Liver (tissue), 7 donors: ENCODE measurements at regions not wholly inside any gene's neighbourhood (a gene's known extent, or its start where the extent isn't known, plus 50 kb on each side); places are given as distances from the start of the nearest gene placed in this dataset.

Experiments
- DNase-seq: peaks from one replicate; pipeline ENCODE4 v3.0.0-alpha.2; 2017; ENCODE audit warnings: low spot score
- H3K27ac ChIP-seq, 2 donors: one replicate each; pipeline ENCODE4 v1.7.0; 2013; ENCODE audit warnings: inconsistent platforms in 2 of 2, low read length in 2 of 2, control low read depth in 1 of 2, low read depth in 1 of 2, mild to moderate bottlenecking in 1 of 2
- H3K27me3 ChIP-seq, 4 donors: one replicate each; pipeline versions ENCODE4 v1.6.1 to v1.7.0; 2013; ENCODE audit warnings: low read length in 3 of 4, inconsistent platforms in 1 of 4, mild to moderate bottlenecking in 1 of 4, moderate library complexity in 1 of 4; ENCODE audit not compliant: control insufficient read depth in 4 of 4, insufficient read depth in 4 of 4
- H3K36me3 ChIP-seq, 4 donors: one replicate each; pipeline versions ENCODE4 v1.6.1 to v1.7.0; 2013; ENCODE audit warnings: low read length in 3 of 4, mild to moderate bottlenecking in 3 of 4, low read depth in 1 of 4, moderate library complexity in 1 of 4; ENCODE audit not compliant: control insufficient read depth in 4 of 4, insufficient read depth in 3 of 4
- H3K4me1 ChIP-seq, 4 donors: one replicate each; pipeline versions ENCODE4 v1.6.1 to v1.7.0; 2013; ENCODE audit warnings: low read length in 3 of 4, mild to moderate bottlenecking in 3 of 4, moderate library complexity in 1 of 4; ENCODE audit not compliant: control insufficient read depth in 4 of 4, insufficient read depth in 4 of 4
- H3K4me3 ChIP-seq, 3 donors: one replicate each; pipeline versions ENCODE4 v1.6.1 to v1.7.0; 2013; ENCODE audit warnings: low read length in 3 of 3, control low read depth in 1 of 3, low read depth in 1 of 3, mild to moderate bottlenecking in 1 of 3
- H3K9ac ChIP-seq, 2 donors: one replicate each; pipeline ENCODE4 v1.7.0; 2013; ENCODE audit warnings: low read length in 2 of 2, mild to moderate bottlenecking in 2 of 2, moderate library complexity in 2 of 2, control low read depth in 1 of 2, low read depth in 1 of 2
- H3K9me3 ChIP-seq, 4 donors: one replicate each; pipeline versions ENCODE4 v1.6.1 to v1.7.0; 2013; ENCODE audit warnings: low read length in 3 of 4; ENCODE audit not compliant: control insufficient read depth in 4 of 4
- ATF3 ChIP-seq: IDR thresholded peaks from 2 replicates; pipeline ENCODE4 v1.6.1; 2016; ENCODE audit warnings: antibody characterized with exemption
- FOXA1 ChIP-seq: IDR thresholded peaks from 2 replicates; pipeline ENCODE4 v1.6.1; 2016; ENCODE audit warnings: antibody characterized with exemption
- FOXA2 ChIP-seq: IDR thresholded peaks from 2 replicates; pipeline ENCODE4 v1.6.1; 2016; ENCODE audit warnings: antibody characterized with exemption
- GABPA ChIP-seq, 2 donors: IDR thresholded peaks in 1 of 2; conservative IDR thresholded peaks in 1 of 2; 2 replicates each; pipeline ENCODE4 v1.6.1; 2016; ENCODE audit warnings: antibody characterized with exemption in 2 of 2, mild to moderate bottlenecking in 1 of 2, moderate library complexity in 1 of 2
- HNF4A ChIP-seq, 2 donors: conservative IDR thresholded peaks; 2 replicates each; pipeline ENCODE4 v1.6.1; 2016; ENCODE audit warnings: antibody characterized with exemption in 2 of 2, mild to moderate bottlenecking in 2 of 2
- HNF4G ChIP-seq: IDR thresholded peaks from 2 replicates; pipeline ENCODE4 v1.6.1; 2016; ENCODE audit warnings: antibody characterized with exemption
- JUND ChIP-seq, 2 donors: IDR thresholded peaks; 2 replicates each; pipeline ENCODE4 v1.6.1; 2016; ENCODE audit warnings: antibody characterized with exemption in 2 of 2
- MAX ChIP-seq: IDR thresholded peaks from 2 replicates; pipeline ENCODE4 v1.6.1; 2016; ENCODE audit warnings: antibody characterized with exemption
- NR2F2 ChIP-seq: IDR thresholded peaks from 2 replicates; pipeline ENCODE4 v1.6.1; 2016; ENCODE audit warnings: antibody characterized with exemption
- RAD21 ChIP-seq, 2 donors: IDR thresholded peaks; 2 replicates each; pipeline ENCODE4 v1.6.1; 2016; ENCODE audit warnings: antibody characterized with exemption in 2 of 2, mild to moderate bottlenecking in 2 of 2
- REST ChIP-seq: IDR thresholded peaks from 2 replicates; pipeline ENCODE4 v1.6.1; 2016; ENCODE audit warnings: antibody characterized with exemption, mild to moderate bottlenecking
- RXRA ChIP-seq, 2 donors: IDR thresholded peaks; 2 replicates each; pipeline ENCODE4 v1.6.1; 2017 to 2018; ENCODE audit warnings: antibody characterized with exemption in 2 of 2, mild to moderate bottlenecking in 1 of 2
- TAF1 ChIP-seq: conservative IDR thresholded peaks from 2 replicates; pipeline ENCODE4 v1.6.1; 2016; ENCODE audit warnings: antibody characterized with exemption, mild to moderate bottlenecking
- YY1 ChIP-seq: IDR thresholded peaks from 2 replicates; pipeline ENCODE4 v1.6.1; 2016; ENCODE audit warnings: antibody characterized with exemption, mild to moderate bottlenecking
- WGBS: extraction: QIAGEN DNeasy Blood & Tissue Kit; methylation state at CpG from one replicate; pipeline ENCODE4 v1.1.7; 2013; 5-methylcytosine and 5-hydroxymethylcytosine counted together
- donor health status: healthy.
- donor health status: healthy.
- donor health status: healthy.
- donor health status: healthy.

- H3K4me1 ChIP-seq = no peaks in the 10 kb centered on the region
- TF ChIP-seq HNF4A (conservative IDR thresholded peaks at IDR 0.05) (no peak), GABPA (IDR thresholded peaks at IDR 0.05 in 1 of 2, conservative IDR thresholded peaks at IDR 0.05 in 1 of 2) (no peak), RXRA (IDR thresholded peaks at IDR 0.05) (no peak), FOXA2 (no peak), TAF1 (no peak), ATF3 (no peak), RAD21 (IDR thresholded peaks at IDR 0.05) (no peak), MAX (no peak), YY1 (no peak), REST (no peak), FOXA1 (no peak)
- no peak overlapping the region for H3K9ac ChIP-seq
- WGBS = 84% methylated on average over 5 of the region's 5 CpGs
- no peaks in the 10 kb centered on the region for H3K27me3 ChIP-seq
- no peaks in the 10 kb centered on the region for H3K36me3 ChIP-seq
- no peaks in the 10 kb centered on the region for H3K9me3 ChIP-seq
- H3K27ac ChIP-seq = no peak overlapping the region
- no peak overlapping the region for H3K4me3 ChIP-seq
- no peak for DNase-seq
Observed at GRCh38 chr18:30888344-30888743, 154.2 kb downstream of the DSC3 start.

- Histone ChIP-seq H3K27ac (no peak overlapping the region), H3K9ac (no peak overlapping the region), H3K36me3 (no peaks in the 10 kb centered on the region), H3K4me3 (no peak overlapping the region), H3K27me3 (no peaks in the 10 kb centered on the region), H3K4me1 (no peaks in the 10 kb centered on the region), H3K9me3 (no peaks in the 10 kb centered on the region)
- 90% methylated on average over 4 of the region's 4 CpGs for WGBS
- TF ChIP-seq ATF3 (no peak), FOXA2 (no peak), GABPA (IDR thresholded peaks at IDR 0.05 in 1 of 2, conservative IDR thresholded peaks at IDR 0.05 in 1 of 2) (no peak), NR2F2 (no peak)
- no peak for DNase-seq
Observed at GRCh38 chr18:30886998-30887397, 155.5 kb downstream of the DSC3 start.

GRCh38 chr18:30870466-30870865 is 172.1 kb downstream of the DSC3 start:
- H3K4me3 ChIP-seq = no peak overlapping the region
- no peaks in the 10 kb centered on the region for H3K9me3 ChIP-seq
- H3K36me3 ChIP-seq = no peaks in the 10 kb centered on the region
- H3K27ac ChIP-seq = no peak overlapping the region
- 80% methylated on average over 2 of the region's 2 CpGs for WGBS
- TF ChIP-seq FOXA1 = no peak
- no peak for TF ChIP-seq MAX
- TF ChIP-seq RAD21 (IDR thresholded peaks at IDR 0.05) = no peak
- TF ChIP-seq FOXA2 = no peak
- TF ChIP-seq HNF4G = no peak
- no peak for TF ChIP-seq JUND (IDR thresholded peaks at IDR 0.05)
- TF ChIP-seq REST = no peak
- no peak for TF ChIP-seq ATF3
- H3K9ac ChIP-seq = no peak overlapping the region
- H3K27me3 ChIP-seq = peaks cover 0 to 6% (median 0%) of the 10 kb centered on the region in 4 donors
- DNase-seq = no peak
- no peaks in the 10 kb centered on the region for H3K4me1 ChIP-seq
